ENCODE measurements at regions not wholly inside any gene's neighbourhood (a gene's known extent, or its start where the extent isn't known, plus 50 kb on each side); places are given as distances from the start of the nearest gene placed in this dataset.

GRCh38 chr17:73731733-73732132 lies 87.5 kb upstream of the SDK2 start:
- no peak overlapping the region for H3K9ac ChIP-seq (ENCODE audit: insufficient read depth, low read depth, low read length)
- H4K20me1 ChIP-seq (ENCODE audit: insufficient read depth, low read length): no peaks in the 10 kb centered on the region
- in situ Hi-C loops (cut with HindIII; ENCODE audit: extremely low pct_ligation_motif_present, low pct_unique_long_range_greater_than_20kb): no loop called here
- no peak for DNase-seq (ENCODE audit: low spot score)
- no peaks in the 10 kb centered on the region for H3K36me3 ChIP-seq (replicated peaks in 1 of 2; ENCODE audit: control insufficient read depth in 1 of 2, insufficient read depth in 2 of 2, low read length in 2 of 2)
- H3K4me1 ChIP-seq (ENCODE audit: insufficient read depth, low read length): no peaks in the 10 kb centered on the region
- no peak for TF ChIP-seq ZNF549 (CRISPR knock-in tag; IDR thresholded peaks at IDR 0.05)
- TF ChIP-seq SAP130 (CRISPR knock-in tag; IDR thresholded peaks at IDR 0.05; ENCODE audit: low read depth): no peak
- no peak for TF ChIP-seq MIER3 (CRISPR knock-in tag; IDR thresholded peaks at IDR 0.05; ENCODE audit: borderline replicate concordance)
- no peak for TF ChIP-seq ZNF562 (CRISPR knock-in tag; IDR thresholded peaks at IDR 0.05; ENCODE audit: borderline replicate concordance)
- TF ChIP-seq MED8 (CRISPR knock-in tag; IDR thresholded peaks at IDR 0.05; ENCODE audit: insufficient replicate concordance): no peak
- TF ChIP-seq, protein P1, sequence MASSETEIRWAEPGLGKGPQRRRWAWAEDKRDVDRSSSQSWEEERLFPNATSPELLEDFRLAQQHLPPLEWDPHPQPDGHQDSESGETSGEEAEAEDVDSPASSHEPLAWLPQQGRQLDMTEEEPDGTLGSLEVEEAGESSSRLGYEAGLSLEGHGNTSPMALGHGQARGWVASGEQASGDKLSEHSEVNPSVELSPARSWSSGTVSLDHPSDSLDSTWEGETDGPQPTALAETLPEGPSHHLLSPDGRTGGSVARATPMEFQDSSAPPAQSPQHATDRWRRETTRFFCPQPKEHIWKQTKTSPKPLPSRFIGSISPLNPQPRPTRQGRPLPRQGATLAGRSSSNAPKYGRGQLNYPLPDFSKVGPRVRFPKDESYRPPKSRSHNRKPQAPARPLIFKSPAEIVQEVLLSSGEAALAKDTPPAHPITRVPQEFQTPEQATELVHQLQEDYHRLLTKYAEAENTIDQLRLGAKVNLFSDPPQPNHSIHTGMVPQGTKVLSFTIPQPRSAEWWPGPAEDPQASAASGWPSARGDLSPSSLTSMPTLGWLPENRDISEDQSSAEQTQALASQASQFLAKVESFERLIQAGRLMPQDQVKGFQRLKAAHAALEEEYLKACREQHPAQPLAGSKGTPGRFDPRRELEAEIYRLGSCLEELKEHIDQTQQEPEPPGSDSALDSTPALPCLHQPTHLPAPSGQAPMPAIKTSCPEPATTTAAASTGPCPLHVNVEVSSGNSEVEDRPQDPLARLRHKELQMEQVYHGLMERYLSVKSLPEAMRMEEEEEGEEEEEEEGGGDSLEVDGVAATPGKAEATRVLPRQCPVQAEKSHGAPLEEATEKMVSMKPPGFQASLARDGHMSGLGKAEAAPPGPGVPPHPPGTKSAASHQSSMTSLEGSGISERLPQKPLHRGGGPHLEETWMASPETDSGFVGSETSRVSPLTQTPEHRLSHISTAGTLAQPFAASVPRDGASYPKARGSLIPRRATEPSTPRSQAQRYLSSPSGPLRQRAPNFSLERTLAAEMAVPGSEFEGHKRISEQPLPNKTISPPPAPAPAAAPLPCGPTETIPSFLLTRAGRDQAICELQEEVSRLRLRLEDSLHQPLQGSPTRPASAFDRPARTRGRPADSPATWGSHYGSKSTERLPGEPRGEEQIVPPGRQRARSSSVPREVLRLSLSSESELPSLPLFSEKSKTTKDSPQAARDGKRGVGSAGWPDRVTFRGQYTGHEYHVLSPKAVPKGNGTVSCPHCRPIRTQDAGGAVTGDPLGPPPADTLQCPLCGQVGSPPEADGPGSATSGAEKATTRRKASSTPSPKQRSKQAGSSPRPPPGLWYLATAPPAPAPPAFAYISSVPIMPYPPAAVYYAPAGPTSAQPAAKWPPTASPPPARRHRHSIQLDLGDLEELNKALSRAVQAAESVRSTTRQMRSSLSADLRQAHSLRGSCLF (CRISPR knock-in tag; IDR thresholded peaks at IDR 0.05; ENCODE audit: borderline replicate concordance): no peak
- 41% methylated on average over 10 of the region's 10 CpGs for WGBS (ENCODE audit: low lambda C conversion rate)
- H3K9me3 ChIP-seq (ENCODE audit: low read length): peaks cover 12% of the 10 kb centered on the region
- H2AFZ ChIP-seq (ENCODE audit: low read length): no peak overlapping the region
- H3K27ac ChIP-seq (ENCODE audit: extremely low read length, insufficient read depth, low read length): no peak overlapping the region
- intact Hi-C loops (cut with micrococcal nuclease; ENCODE audit: unreplicated experiment): no loop called here
- H3K4me2 ChIP-seq (ENCODE audit: low read depth, low read length): no peak overlapping the region
- H3K79me2 ChIP-seq (ENCODE audit: insufficient read depth, low read length): no peaks in the 10 kb centered on the region
- H3K27me3 ChIP-seq (ENCODE audit: control insufficient read depth in 1 of 2, insufficient read depth in 2 of 2, low read length in 2 of 2): peaks cover 3 to 46% of the 10 kb centered on the region in 2 experiments; a peak in 4 of 5 replicates
- BruUV-seq (replicated peaks): no TSS peak
- H3K4me3 ChIP-seq (replicated peaks in 1 of 3; ENCODE audit: insufficient read depth in 1 of 3, low read depth in 2 of 3, low read length in 3 of 3): no peak overlapping the region
- ATAC-seq: no peak
- ChIA-PET POLR2A (no interaction called here), CTCF (ENCODE audit: low intra/inter-chr PET ratio, low total read pairs) (no interaction called here)
- no peak for FAIRE-seq

Data from HepG2 (cell line).